Uterus (tissue), 2 donors: ENCODE measurements at regions not wholly inside any gene's neighbourhood (a gene's known extent, or its start where the extent isn't known, plus 50 kb on each side); places are given as distances from the start of the nearest gene placed in this dataset.

Source experiments
- POLR2A ChIP-seq, 2 donors: fragments of 450-650 bp; IDR thresholded peaks; one replicate each; pipeline ENCODE4 v1.6.1; 2016; ENCODE audit warnings: antibody characterized with exemption in 2 of 2, mild to moderate bottlenecking in 1 of 2, moderate library complexity in 1 of 2
- TF ChIP-seq, protein P1 (sequence below), 4 experiments: fragments of 200-600 bp in 2 of 4; fragments of 450-650 bp in 2 of 4; sonication (generic) in 2 of 4; IDR thresholded peaks; one replicate each; pipeline ENCODE4 v1.5.1; 2016 to 2019; ENCODE audit warnings: antibody characterized with exemption in 4 of 4, mild to moderate bottlenecking in 2 of 4, moderate library complexity in 1 of 4

DNA sequence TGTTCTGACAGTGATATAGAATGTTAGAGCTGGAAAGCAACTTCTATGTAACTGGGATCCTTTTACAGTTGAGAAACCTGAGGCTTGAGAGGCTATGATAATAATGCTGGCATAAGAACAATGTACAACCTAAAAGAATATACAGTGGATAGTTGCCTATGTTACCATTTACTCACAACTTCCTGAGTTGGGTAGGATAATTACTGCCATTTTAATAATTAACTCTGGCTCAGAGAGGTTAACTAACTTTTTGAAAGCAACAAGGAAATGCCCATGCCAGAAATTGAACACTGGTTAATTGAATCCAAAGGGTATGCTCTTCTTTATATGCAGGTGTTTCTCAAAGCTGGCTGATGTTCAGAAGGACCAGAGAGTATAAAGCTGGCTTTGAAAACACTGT lies 530.7 kb upstream of the MAP3K7 start:
- TF ChIP-seq, protein P1, sequence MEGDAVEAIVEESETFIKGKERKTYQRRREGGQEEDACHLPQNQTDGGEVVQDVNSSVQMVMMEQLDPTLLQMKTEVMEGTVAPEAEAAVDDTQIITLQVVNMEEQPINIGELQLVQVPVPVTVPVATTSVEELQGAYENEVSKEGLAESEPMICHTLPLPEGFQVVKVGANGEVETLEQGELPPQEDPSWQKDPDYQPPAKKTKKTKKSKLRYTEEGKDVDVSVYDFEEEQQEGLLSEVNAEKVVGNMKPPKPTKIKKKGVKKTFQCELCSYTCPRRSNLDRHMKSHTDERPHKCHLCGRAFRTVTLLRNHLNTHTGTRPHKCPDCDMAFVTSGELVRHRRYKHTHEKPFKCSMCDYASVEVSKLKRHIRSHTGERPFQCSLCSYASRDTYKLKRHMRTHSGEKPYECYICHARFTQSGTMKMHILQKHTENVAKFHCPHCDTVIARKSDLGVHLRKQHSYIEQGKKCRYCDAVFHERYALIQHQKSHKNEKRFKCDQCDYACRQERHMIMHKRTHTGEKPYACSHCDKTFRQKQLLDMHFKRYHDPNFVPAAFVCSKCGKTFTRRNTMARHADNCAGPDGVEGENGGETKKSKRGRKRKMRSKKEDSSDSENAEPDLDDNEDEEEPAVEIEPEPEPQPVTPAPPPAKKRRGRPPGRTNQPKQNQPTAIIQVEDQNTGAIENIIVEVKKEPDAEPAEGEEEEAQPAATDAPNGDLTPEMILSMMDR (IDR thresholded peaks at IDR 0.05) = no peak
- TF ChIP-seq POLR2A (IDR thresholded peaks at IDR 0.05) = no peak
